A549 (cell line): ENCODE measurements at regions not wholly inside any gene's neighbourhood (a gene's known extent, or its start where the extent isn't known, plus 50 kb on each side); places are given as distances from the start of the nearest gene placed in this dataset.

Source experiments
- CTCF ChIP-seq: fragments of >200 bp; sonication (Bioruptor Twin); formaldehyde crosslinking; IDR thresholded peaks from 3 replicates; pipeline ENCODE4 v1.5.1; 2016
- MAFK ChIP-seq: fragments of 450-650 bp; IDR thresholded peaks from 2 replicates; pipeline ENCODE4 v1.6.1; 2014; ENCODE audit not compliant: partially characterized antibody
- MAX ChIP-seq: IDR thresholded peaks from 2 replicates; pipeline ENCODE4 v1.6.1; 2012
- POLR2A ChIP-seq: IDR thresholded peaks from 2 replicates; pipeline ENCODE4 v1.6.1; 2012; ENCODE audit warnings: mild to moderate bottlenecking, low read length
- POLR2AphosphoS2 ChIP-seq: conservative IDR thresholded peaks from 2 replicates; pipeline ENCODE4 v1.6.1; 2012; ENCODE audit warnings: low read length, improper control_type of control experiment, inconsistent platforms

- TF ChIP-seq POLR2A: no peak
- no peak for TF ChIP-seq CTCF
- TF ChIP-seq MAFK: no peak
- TF ChIP-seq POLR2AphosphoS2: no peak
- no peak for TF ChIP-seq MAX
Measured at GRCh38 chr11:114928260-114928870, 250.0 kb downstream of the NXPE2 start.
